Stomach smooth muscle (tissue), 2 donors: ENCODE measurements at regions not wholly inside any gene's neighbourhood (a gene's known extent, or its start where the extent isn't known, plus 50 kb on each side); places are given as distances from the start of the nearest gene placed in this dataset.

Experiments used
- H3K27ac ChIP-seq: one replicate; pipeline ENCODE4 v1.7.0; 2013; ENCODE audit warnings: mild to moderate bottlenecking, low read length, inconsistent platforms
- H3K27me3 ChIP-seq, 2 donors: one replicate each; pipeline ENCODE4 v1.7.0; 2013; ENCODE audit warnings: low read length in 2 of 2; ENCODE audit not compliant: insufficient read depth in 2 of 2, control insufficient read depth in 1 of 2
- H3K36me3 ChIP-seq, 2 donors: one replicate each; pipeline ENCODE4 v1.7.0; 2013; ENCODE audit warnings: low read length in 2 of 2; ENCODE audit not compliant: control insufficient read depth in 2 of 2, insufficient read depth in 2 of 2
- H3K4me1 ChIP-seq: one replicate; pipeline ENCODE4 v1.7.0; 2013; ENCODE audit warnings: low read length; ENCODE audit not compliant: control insufficient read depth, insufficient read depth
- H3K4me3 ChIP-seq, 2 donors: one replicate each; pipeline ENCODE4 v1.7.0; 2013; ENCODE audit warnings: low read length in 2 of 2
- H3K9ac ChIP-seq, 2 donors: one replicate each; pipeline ENCODE4 v1.7.0; 2013; ENCODE audit warnings: low read length in 2 of 2, mild to moderate bottlenecking in 1 of 2
- H3K9me3 ChIP-seq, 2 donors: one replicate each; pipeline ENCODE4 v1.7.0; 2013; ENCODE audit warnings: low read length in 2 of 2; ENCODE audit not compliant: control insufficient read depth in 2 of 2
- donor health status: healthy.
- donor health status: Pancreatic carcinoma.

DNA sequence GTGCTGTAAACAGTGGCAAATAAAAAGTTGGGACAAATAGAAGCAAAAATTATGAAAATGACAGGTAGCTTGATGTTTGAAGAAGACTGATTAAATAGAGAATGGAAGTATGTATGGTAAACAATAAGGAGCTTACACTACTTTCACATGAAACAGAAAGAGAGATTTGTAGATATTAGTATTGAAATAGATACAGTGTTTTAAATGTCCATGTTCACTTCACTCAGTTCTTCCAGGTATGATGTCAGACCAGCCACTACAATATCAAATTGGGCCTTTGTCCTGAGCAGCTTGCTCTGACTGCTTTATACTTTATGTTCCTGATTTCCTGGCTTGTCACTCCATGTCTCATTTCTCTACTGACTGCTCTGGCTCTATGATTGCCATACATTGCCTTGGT lies 107.5 kb downstream of the CENPW start:
- H3K9me3 ChIP-seq = no peaks in the 10 kb centered on the region
- H3K27ac ChIP-seq = no peak overlapping the region
- H3K4me3 ChIP-seq = no peak overlapping the region
- H3K36me3 ChIP-seq = no peaks in the 10 kb centered on the region
- H3K27me3 ChIP-seq = no peaks in the 10 kb centered on the region
- no peak overlapping the region for H3K9ac ChIP-seq
- H3K4me1 ChIP-seq = no peaks in the 10 kb centered on the region

DNA sequence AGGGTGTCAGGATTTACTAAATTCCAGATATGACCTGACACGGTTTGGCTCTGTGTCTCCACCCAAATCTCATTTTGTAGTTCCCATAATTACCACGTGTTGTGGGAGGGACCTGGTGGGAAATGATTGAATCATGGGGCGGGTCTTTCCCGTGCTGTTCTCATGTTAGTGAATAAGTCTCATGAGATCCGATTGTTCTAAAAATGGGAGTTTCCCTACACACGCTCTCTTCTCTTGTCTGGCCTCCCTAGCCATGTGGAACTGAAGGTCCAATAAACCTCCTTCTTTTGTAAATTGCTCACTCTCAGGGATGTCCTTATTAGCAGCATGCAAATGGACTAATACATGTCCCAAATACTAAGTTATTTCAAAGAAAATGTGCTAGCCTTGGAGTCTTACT lies 121.1 kb downstream of the CENPW start:
- no peaks in the 10 kb centered on the region for H3K9me3 ChIP-seq
- no peaks in the 10 kb centered on the region for H3K4me1 ChIP-seq
- no peaks in the 10 kb centered on the region for H3K27me3 ChIP-seq
- no peaks in the 10 kb centered on the region for H3K36me3 ChIP-seq
- no peak overlapping the region for H3K9ac ChIP-seq
- H3K27ac ChIP-seq = no peak overlapping the region
- H3K4me3 ChIP-seq = no peak overlapping the region

DNA sequence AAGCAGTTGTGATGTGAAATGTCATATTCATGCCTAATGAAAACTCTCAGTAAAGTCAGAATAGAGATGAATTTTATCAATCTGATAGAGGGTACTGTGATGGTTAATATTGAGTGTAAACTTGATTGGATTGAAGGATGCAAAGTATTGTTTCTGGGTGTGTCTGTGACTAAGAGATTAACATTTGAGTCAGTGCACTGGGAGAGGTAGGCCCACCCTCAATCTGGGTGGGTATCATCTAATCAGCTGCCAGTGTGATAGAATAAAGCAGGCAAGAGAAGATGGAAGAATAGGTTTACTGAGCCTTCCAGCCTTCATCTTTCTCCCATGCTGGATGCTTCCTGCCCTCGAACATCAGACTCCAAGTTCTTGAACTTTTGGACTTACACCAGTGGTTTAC lies 124.3 kb downstream of the CENPW start:
- Histone ChIP-seq H3K27me3 (no peaks in the 10 kb centered on the region), H3K4me3 (no peak overlapping the region), H3K27ac (no peak overlapping the region), H3K9ac (no peak overlapping the region), H3K9me3 (no peaks in the 10 kb centered on the region), H3K36me3 (no peaks in the 10 kb centered on the region), H3K4me1 (no peaks in the 10 kb centered on the region)

DNA sequence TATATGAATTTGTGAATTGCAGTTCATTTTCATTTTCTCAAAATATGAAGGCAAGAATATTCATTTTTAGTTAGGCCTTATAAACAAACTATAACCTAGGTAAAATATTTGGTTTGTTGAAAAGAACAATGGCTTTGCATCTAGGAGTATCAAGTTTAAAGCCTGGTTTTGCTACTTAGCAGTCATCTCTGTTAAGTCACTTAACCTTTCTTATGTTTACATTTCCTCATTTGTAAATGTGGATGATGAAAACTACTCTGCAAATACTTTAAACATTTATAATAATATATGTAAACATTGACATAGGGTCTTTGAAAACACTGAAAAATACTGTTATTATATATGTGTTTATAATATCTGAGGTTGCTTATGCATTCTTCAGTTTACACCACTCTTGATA lies 135.5 kb downstream of the CENPW start:
- H3K4me1 ChIP-seq = no peaks in the 10 kb centered on the region

DNA sequence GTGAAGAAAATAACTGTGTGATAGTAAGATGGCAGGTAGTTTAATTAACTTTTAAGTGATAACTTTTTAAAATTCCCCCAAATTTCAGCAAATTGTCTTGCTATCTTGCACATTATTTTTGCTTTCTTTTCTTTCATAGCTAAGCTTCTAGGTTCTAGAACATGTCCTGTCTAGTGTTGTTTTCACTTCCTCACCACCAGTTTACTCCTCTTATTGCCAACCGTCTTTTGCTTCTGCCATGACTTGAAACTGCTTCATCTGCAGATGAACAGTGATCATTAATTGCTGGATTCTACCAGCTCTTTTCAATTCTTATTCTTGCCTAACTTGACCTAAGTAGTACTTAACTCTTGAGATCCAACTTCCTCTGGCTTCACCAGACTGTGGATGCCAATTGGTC lies 137.8 kb downstream of the CENPW start:
- Histone ChIP-seq H3K4me1 (no peaks in the 10 kb centered on the region), H3K9me3 (no peaks in the 10 kb centered on the region), H3K27ac (no peak overlapping the region), H3K9ac (no peak overlapping the region), H3K4me3 (no peak overlapping the region), H3K36me3 (no peaks in the 10 kb centered on the region), H3K27me3 (no peaks in the 10 kb centered on the region)

More for the DNA sequence above, 135.5 kb downstream of the CENPW start:
- Histone ChIP-seq H3K9me3 (no peaks in the 10 kb centered on the region), H3K27ac (no peak overlapping the region), H3K27me3 (no peaks in the 10 kb centered on the region), H3K36me3 (no peaks in the 10 kb centered on the region), H3K9ac (no peak overlapping the region), H3K4me3 (no peak overlapping the region)

DNA sequence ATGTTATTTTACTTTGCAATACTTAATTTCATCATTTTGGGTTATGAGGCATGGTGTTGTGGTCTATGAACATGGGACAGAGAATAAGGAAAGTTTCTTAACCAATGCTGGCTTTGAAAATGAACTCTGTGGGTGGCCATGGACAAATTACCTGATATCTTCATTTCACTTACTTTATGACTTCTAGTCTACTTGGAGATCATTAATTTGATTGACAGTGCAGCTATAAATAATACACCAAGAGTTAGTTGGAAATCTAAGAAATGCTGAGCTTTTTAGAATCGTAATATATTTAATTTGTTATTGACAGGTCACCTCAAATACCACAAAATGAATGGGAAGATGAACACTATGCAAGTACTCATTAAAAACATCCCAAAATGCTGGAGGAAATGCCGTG lies 140.4 kb downstream of the CENPW start:
- no peaks in the 10 kb centered on the region for H3K9me3 ChIP-seq
- H3K27ac ChIP-seq = no peak overlapping the region
- H3K4me1 ChIP-seq = no peaks in the 10 kb centered on the region
- H3K36me3 ChIP-seq = no peaks in the 10 kb centered on the region
- H3K27me3 ChIP-seq = no peaks in the 10 kb centered on the region
- no peak overlapping the region for H3K9ac ChIP-seq
- no peak overlapping the region for H3K4me3 ChIP-seq

DNA sequence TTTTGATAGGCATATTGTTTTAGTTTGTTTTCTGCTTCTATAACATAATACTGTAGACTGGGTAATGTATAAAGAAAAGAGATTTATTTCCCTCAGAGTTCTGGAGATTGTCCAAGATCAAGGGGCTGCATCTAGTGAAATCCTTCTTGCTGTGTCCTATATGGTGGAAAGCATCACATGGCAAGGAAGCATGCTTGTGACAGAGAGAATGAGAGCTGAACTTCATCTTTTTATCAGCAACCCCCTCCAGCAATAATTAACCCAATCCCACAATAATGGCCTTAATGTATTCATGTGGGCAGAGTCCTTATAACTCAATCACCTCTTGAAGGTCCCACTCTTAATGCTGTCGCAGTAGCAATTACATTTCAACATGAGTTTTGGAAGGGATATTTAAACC lies 141.4 kb downstream of the CENPW start:
- Histone ChIP-seq H3K9me3 (no peaks in the 10 kb centered on the region), H3K27me3 (no peaks in the 10 kb centered on the region), H3K27ac (no peak overlapping the region), H3K4me1 (no peaks in the 10 kb centered on the region), H3K36me3 (no peaks in the 10 kb centered on the region), H3K4me3 (no peak overlapping the region), H3K9ac (no peak overlapping the region)

DNA sequence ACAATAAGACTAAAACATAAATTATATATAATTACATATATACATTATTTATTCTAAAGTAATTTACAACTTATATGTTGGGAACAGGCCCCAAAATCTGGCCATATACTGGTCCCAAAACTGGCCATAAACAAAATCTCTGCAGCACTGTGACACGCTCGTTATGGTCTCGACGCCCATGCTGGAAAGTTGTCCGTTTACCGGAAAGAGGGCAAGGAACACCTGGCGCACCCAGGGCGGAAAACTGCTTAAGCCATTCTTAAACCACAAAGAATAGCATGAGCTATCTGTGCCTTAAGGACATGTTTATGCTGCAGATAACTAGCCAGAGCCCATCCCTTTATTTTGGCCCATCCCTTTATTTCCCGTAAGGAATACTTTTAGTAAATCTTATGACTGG lies 164.9 kb downstream of the CENPW start:
- H3K27ac ChIP-seq = no peak overlapping the region
- no peaks in the 10 kb centered on the region for H3K4me1 ChIP-seq
- H3K9me3 ChIP-seq = no peaks in the 10 kb centered on the region
- H3K36me3 ChIP-seq = no peaks in the 10 kb centered on the region
- H3K4me3 ChIP-seq = no peak overlapping the region
- H3K9ac ChIP-seq = no peak overlapping the region
- no peaks in the 10 kb centered on the region for H3K27me3 ChIP-seq

DNA sequence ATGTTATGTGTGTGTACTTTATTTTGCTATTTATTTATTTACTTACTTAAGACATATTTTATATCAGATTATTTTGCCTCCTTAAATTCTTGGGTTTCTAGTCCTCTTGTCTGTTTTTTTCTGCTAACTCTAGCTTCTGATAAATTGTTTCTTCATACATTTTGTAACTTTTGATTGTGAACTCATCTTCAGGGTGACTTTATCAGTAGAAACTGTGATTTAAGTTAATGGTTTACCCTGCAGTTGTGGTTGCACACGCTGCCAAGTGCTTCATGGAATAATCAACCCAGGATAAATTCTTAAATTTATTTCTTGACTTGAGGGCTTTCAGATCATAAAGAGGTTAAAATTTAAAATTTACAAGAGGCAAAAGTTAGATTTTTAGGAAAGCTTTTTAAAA lies 173.3 kb downstream of the CENPW start:
- Histone ChIP-seq H3K4me1 (no peaks in the 10 kb centered on the region), H3K9ac (no peak overlapping the region), H3K9me3 (no peaks in the 10 kb centered on the region), H3K36me3 (no peaks in the 10 kb centered on the region), H3K27ac (no peak overlapping the region), H3K27me3 (no peaks in the 10 kb centered on the region), H3K4me3 (no peak overlapping the region)

DNA sequence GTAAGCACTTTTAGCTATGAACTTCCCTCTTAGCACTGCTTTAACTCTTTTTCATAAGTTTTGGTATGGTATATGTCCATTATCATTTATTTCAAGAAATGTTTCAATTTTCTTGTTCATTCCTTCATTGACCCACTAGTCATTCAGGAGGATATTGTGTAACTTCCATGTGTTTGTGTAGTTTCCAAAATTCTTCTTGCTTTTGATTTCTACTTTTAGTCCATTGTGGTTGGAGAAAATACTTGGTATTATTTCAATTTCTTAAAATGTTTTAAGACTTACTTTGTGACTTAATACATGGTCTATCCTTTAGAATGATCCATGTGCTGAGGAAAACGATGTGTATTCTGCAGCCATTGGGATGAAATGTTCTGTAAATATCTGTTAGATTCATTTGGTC lies 176.5 kb downstream of the CENPW start:
- H3K4me1 ChIP-seq = no peaks in the 10 kb centered on the region
- no peak overlapping the region for H3K9ac ChIP-seq
- no peak overlapping the region for H3K27ac ChIP-seq
- peaks cover 0 to 4% of the 10 kb centered on the region in 2 donors for H3K9me3 ChIP-seq
- H3K27me3 ChIP-seq = no peaks in the 10 kb centered on the region
- no peak overlapping the region for H3K4me3 ChIP-seq
- no peaks in the 10 kb centered on the region for H3K36me3 ChIP-seq

DNA sequence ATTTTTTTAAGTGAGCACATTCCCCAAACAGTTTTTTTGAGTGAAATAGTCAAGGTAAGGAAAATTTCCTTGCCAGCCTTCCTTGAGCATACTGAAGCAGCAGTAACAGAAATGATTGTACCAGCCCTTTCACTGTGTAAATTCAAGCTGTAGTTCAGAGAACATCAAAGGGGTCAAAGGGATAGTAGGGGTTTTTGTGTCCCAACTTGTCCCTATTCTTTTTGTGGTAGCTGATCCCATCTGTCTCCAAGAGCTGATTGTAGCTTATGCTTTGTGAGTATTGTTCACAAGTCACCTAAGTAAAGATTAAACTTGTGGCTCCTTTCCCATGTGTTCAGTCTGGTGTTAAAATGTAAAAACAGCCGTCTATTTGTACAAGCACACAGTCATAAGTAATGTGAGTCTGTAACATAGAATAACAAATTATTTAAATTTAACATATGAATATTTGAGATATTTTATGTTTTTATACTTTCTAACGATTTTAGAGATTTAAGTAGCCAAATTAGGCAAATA lies 185.0 kb downstream of the CENPW start:
- Histone ChIP-seq H3K9me3 (peaks cover 0 to 4% of the 10 kb centered on the region in 2 donors), H3K27ac (no peak overlapping the region), H3K4me1 (no peaks in the 10 kb centered on the region), H3K27me3 (no peaks in the 10 kb centered on the region), H3K9ac (no peak overlapping the region), H3K36me3 (no peaks in the 10 kb centered on the region), H3K4me3 (no peak overlapping the region)
